Endothelial cell of umbilical vein (primary cell): ENCODE measurements at regions not wholly inside any gene's neighbourhood (a gene's known extent, or its start where the extent isn't known, plus 50 kb on each side); places are given as distances from the start of the nearest gene placed in this dataset.

Source experiments
- BruUV-seq: library from RNA; stranded (reverse); fragments of 400-500 nt; replicated peaks from 2 replicates; lab custom pipeline; 2021; lab: Mats Ljungman, UMichigan
- CTCF ChIA-PET: fragments of 300-600, 350-600 bp; sonication (Branson Sonifier 250); formaldehyde crosslinking; loops from one replicate; lab custom pipeline; 2021; ENCODE audit warnings: antibody characterized with exemption, inconsistent platforms; lab: Charles Lee
- POLR2A ChIA-PET: fragments of 300-600, 350-600 bp; sonication (Branson Sonifier 250); formaldehyde crosslinking; loops from one replicate; lab custom pipeline; 2021; ENCODE audit warnings: antibody characterized with exemption, inconsistent platforms; lab: Charles Lee
- DNase-seq: peaks from one replicate; pipeline ENCODE4 v3.0.0-alpha.2; 2011; ENCODE audit warnings: low read depth, low spot score
- FAIRE-seq: peaks from 2 replicates; lab custom pipeline; 2011; peaks lifted over from hg19 to GRCh38; lab: Jason Lieb, UNC
- H2AFZ ChIP-seq: 2 replicates; pipeline ENCODE4 v1.6.0; 2012; ENCODE audit warnings: low read depth, low read length, control low read depth, inconsistent platforms
- H3K27ac ChIP-seq: 2 replicates; pipeline ENCODE4 v1.5.1; 2011; ENCODE audit warnings: low read depth, mild to moderate bottlenecking, control low read depth, low read length, moderate library complexity; ENCODE audit not compliant: insufficient read depth
- H3K27me3 ChIP-seq, 2 experiments: 2 replicates each; pipeline versions ENCODE4 v1.6.0 to v1.6.1; 2011; ENCODE audit warnings: low read length in 2 of 2, mixed read lengths in 1 of 2; ENCODE audit not compliant: control insufficient read depth in 2 of 2, insufficient read depth in 2 of 2
- H3K36me3 ChIP-seq, 2 experiments: 2 replicates in 1 of 2; 3 replicates in 1 of 2; pipeline ENCODE4 v1.5.1; 2011; ENCODE audit warnings: low read length in 2 of 2, mild to moderate bottlenecking in 1 of 2, moderate library complexity in 1 of 2; ENCODE audit not compliant: control insufficient read depth in 2 of 2, insufficient read depth in 2 of 2; ENCODE audit errors: extremely low read depth in 1 of 2
- H3K4me1 ChIP-seq: 3 replicates; pipeline ENCODE4 v1.5.1; 2011; ENCODE audit warnings: mild to moderate bottlenecking, low read length; ENCODE audit not compliant: control insufficient read depth, insufficient read depth; ENCODE audit errors: extremely low read depth
- H3K4me2 ChIP-seq: 2 replicates; pipeline ENCODE4 v1.6.1; 2011; ENCODE audit warnings: low read length, control low read depth, mixed read lengths; ENCODE audit not compliant: insufficient read depth
- H3K4me3 ChIP-seq, 3 experiments: fragments of 200-600 bp in 1 of 3; sonication (generic), shearing (Covaris generic) in 1 of 3; replicated peaks in 1 of 3; 2 replicates each; pipeline ENCODE4 v1.5.1; 2011 to 2016; ENCODE audit warnings: control low read depth in 3 of 3, low read length in 3 of 3, mild to moderate bottlenecking in 2 of 3, inconsistent platforms in 1 of 3, low read depth in 1 of 3, moderate library complexity in 1 of 3; ENCODE audit not compliant: insufficient read depth in 1 of 3
- H3K79me2 ChIP-seq: 2 replicates; pipeline ENCODE4 v1.6.0; 2012; ENCODE audit warnings: low read length, inconsistent platforms; ENCODE audit not compliant: control insufficient read depth, insufficient read depth
- H3K9ac ChIP-seq: replicated peaks from 2 replicates; pipeline ENCODE3; 2011; ENCODE audit warnings: low read length, control low read depth; ENCODE audit not compliant: insufficient read depth; ENCODE audit errors: extremely low read depth
- H3K9me1 ChIP-seq: replicated peaks from 3 replicates; pipeline ENCODE4 v1.6.0; 2011; ENCODE audit warnings: mild to moderate bottlenecking, low read length; ENCODE audit not compliant: control insufficient read depth, insufficient read depth; ENCODE audit errors: extremely low read depth
- H3K9me3 ChIP-seq: replicated peaks from 2 replicates; pipeline ENCODE4 v1.5.1; 2012; ENCODE audit warnings: low read length, inconsistent platforms; ENCODE audit not compliant: control insufficient read depth, insufficient read depth
- H4K20me1 ChIP-seq: replicated peaks from 2 replicates; pipeline ENCODE3; 2011; ENCODE audit warnings: mild to moderate bottlenecking, low read length; ENCODE audit not compliant: control insufficient read depth, insufficient read depth; ENCODE audit errors: extremely low read depth
- CTCF ChIP-seq, 2 donors: IDR thresholded peaks; 1 replicate in 1 of 2; 2 replicates in 1 of 2; pipeline ENCODE4 v1.5.1; 2011; ENCODE audit warnings: low read length in 2 of 2, mild to moderate bottlenecking in 2 of 2, moderate library complexity in 2 of 2, control low read depth in 1 of 2, inconsistent platforms in 1 of 2, low read depth in 1 of 2; ENCODE audit not compliant: insufficient read depth in 1 of 2; ENCODE audit errors: extremely low read depth in 1 of 2
- EZH2 ChIP-seq: IDR thresholded peaks from 2 replicates; pipeline ENCODE4 v1.6.1; 2012; ENCODE audit warnings: borderline replicate concordance, low read depth, mild to moderate bottlenecking, moderate library complexity, low read length, inconsistent platforms; ENCODE audit not compliant: severe bottlenecking
- FOS ChIP-seq: IDR thresholded peaks from 2 replicates; pipeline ENCODE4 v1.6.1; 2011; ENCODE audit warnings: mild to moderate bottlenecking, low read length, moderate library complexity, borderline replicate concordance; ENCODE audit not compliant: insufficient read depth
- GATA2 ChIP-seq: IDR thresholded peaks from 2 replicates; pipeline ENCODE4 v1.7.0; 2011; ENCODE audit warnings: low read depth, mild to moderate bottlenecking, moderate library complexity, mixed read lengths, low read length; ENCODE audit not compliant: insufficient read length, insufficient read depth
- JUN ChIP-seq: IDR thresholded peaks from 2 replicates; pipeline ENCODE4 v1.6.1; 2011; ENCODE audit warnings: borderline replicate concordance, low read depth; ENCODE audit not compliant: insufficient read length, insufficient read depth
- MAX ChIP-seq: IDR thresholded peaks from 2 replicates; pipeline ENCODE4 v1.6.1; 2011; ENCODE audit not compliant: insufficient read depth, insufficient read length
- MYC ChIP-seq: IDR thresholded peaks from one replicate; pipeline ENCODE4 v1.6.1; 2011; ENCODE audit warnings: mild to moderate bottlenecking, low read depth, low read length
- POLR2A ChIP-seq: IDR thresholded peaks from 2 replicates; pipeline ENCODE4 v1.6.1; 2012; ENCODE audit warnings: low read depth, mild to moderate bottlenecking, control low read depth, low read length
- POLR2AphosphoS5 ChIP-seq: IDR thresholded peaks from 2 replicates; pipeline ENCODE4 v1.6.1; 2012; ENCODE audit warnings: low read depth, mild to moderate bottlenecking, control low read depth, low read length, moderate library complexity; ENCODE audit not compliant: insufficient read depth
- dilution Hi-C: fragments of 300-500 bp; cut with MboI; formaldehyde crosslinking; loops from one replicate; pipeline ENCODE4 v1.15.0; 2019; ENCODE audit warnings: low sequenced_read_pairs; ENCODE audit not compliant: extremely low pct_ligation_motif_present
- intact Hi-C: fragments of 100-400 bp; cut with micrococcal nuclease; formaldehyde crosslinking; loops from one replicate; pipeline ENCODE4 v1.10.0; 2022

GRCh38 chr1:217274416-217274815 is 356.5 kb downstream of the GPATCH2 start:
- no peaks in the 10 kb centered on the region for H4K20me1 ChIP-seq
- TF ChIP-seq MYC (no peak), EZH2 (no peak), POLR2AphosphoS5 (no peak), MAX (no peak), POLR2A (no peak), GATA2 (no peak), JUN (no peak), FOS (no peak), CTCF (IDR thresholded peaks at IDR 0.05; ENCODE audit: extremely low read depth in 1 of 2, insufficient read depth in 1 of 2, low read depth in 1 of 2, low read length in 2 of 2) (no peak)
- dilution Hi-C loops, result no loop called here
- no peak overlapping the region for H3K4me3 ChIP-seq
- peaks cover 1% of the 10 kb centered on the region for H3K9me3 ChIP-seq
- H3K79me2 ChIP-seq, result no peaks in the 10 kb centered on the region
- no peaks in the 10 kb centered on the region for H3K9me1 ChIP-seq
- H3K27me3 ChIP-seq, result no peaks in the 10 kb centered on the region
- no TSS peak for BruUV-seq
- no peak for DNase-seq
- H2AFZ ChIP-seq, result no peak overlapping the region
- H3K9ac ChIP-seq, result no peak overlapping the region
- H3K27ac ChIP-seq, result no peak overlapping the region
- FAIRE-seq, result no peak
- H3K4me2 ChIP-seq, result no peak overlapping the region
- ChIA-PET POLR2A (no interaction called here), CTCF (no interaction called here)
- no peaks in the 10 kb centered on the region for H3K36me3 ChIP-seq
- H3K4me1 ChIP-seq, result no peaks in the 10 kb centered on the region
- intact Hi-C loops, result no loop called here
